Upper lobe of left lung (tissue), 6 donors: ENCODE measurements at regions not wholly inside any gene's neighbourhood (a gene's known extent, or its start where the extent isn't known, plus 50 kb on each side); places are given as distances from the start of the nearest gene placed in this dataset.
A peak's percentile ranks its signal among the peaks of the same experiment; 100 is the strongest.

Source experiments
- ATAC-seq, 2 donors: fragments of 200-7000 bp; cut with Tn5 transposase; one replicate each; pipeline ENCODE4 v1.9.1; 2022; ENCODE audit warnings: mild to moderate bottlenecking in 2 of 2, moderate library complexity in 2 of 2; ENCODE audit not compliant: low FRiP score in 2 of 2
- DNase-seq, 2 donors: peaks; one replicate each; pipeline ENCODE4 v3.0.0-alpha.2; 2019 to 2020
- H3K27ac ChIP-seq, 4 donors: fragments of 200-600 bp; sonication (generic); one replicate each; pipeline ENCODE4 v1.5.1; 2016 to 2019
- H3K27me3 ChIP-seq, 4 donors: fragments of 200-600 bp; sonication (generic); one replicate each; pipeline ENCODE4 v1.5.1; 2017 to 2019
- H3K36me3 ChIP-seq, 4 donors: fragments of 200-600 bp; sonication (generic); one replicate each; pipeline ENCODE4 v1.5.1; 2016 to 2019
- H3K4me1 ChIP-seq, 4 donors: fragments of 200-600 bp; sonication (generic); one replicate each; pipeline ENCODE4 v1.5.1; 2018 to 2019
- H3K4me3 ChIP-seq, 4 donors: fragments of 200-600 bp; sonication (generic); one replicate each; pipeline ENCODE4 v1.5.1; 2017 to 2019; ENCODE audit warnings: mild to moderate bottlenecking in 2 of 4, moderate library complexity in 1 of 4
- H3K9me3 ChIP-seq, 4 donors: fragments of 200-600 bp; sonication (generic); one replicate each; pipeline ENCODE4 v1.5.1; 2018 to 2019
- EP300 ChIP-seq, 4 donors: sonication (generic); formaldehyde crosslinking; IDR thresholded peaks; one replicate each; pipeline ENCODE4 v1.5.1; 2017; ENCODE audit warnings: antibody characterized with exemption in 4 of 4, control low read depth in 2 of 4
- POLR2A ChIP-seq, 4 donors: fragments of 450-650 bp; IDR thresholded peaks; one replicate each; pipeline ENCODE4 v1.5.1; 2016 to 2017; ENCODE audit warnings: antibody characterized with exemption in 4 of 4, mild to moderate bottlenecking in 2 of 4
- POLR2AphosphoS5 ChIP-seq, 2 donors: sonication (generic); formaldehyde crosslinking; IDR thresholded peaks; one replicate each; pipeline ENCODE4 v1.5.1; 2017; ENCODE audit warnings: antibody characterized with exemption in 2 of 2
- WGBS, 2 donors: methylation state at CpG; one replicate each; pipeline ENCODE4 v1.1.5; 2017 to 2018; 5-methylcytosine and 5-hydroxymethylcytosine counted together
- TF ChIP-seq, protein P1 (sequence below), 6 experiments: fragments of 450-650 bp in 4 of 6; fragments of 200-600 bp in 2 of 6; sonication (generic) in 2 of 6; IDR thresholded peaks; one replicate each; pipeline ENCODE4 v1.5.1; 2016 to 2019; ENCODE audit warnings: antibody characterized with exemption in 6 of 6
- donor health status: DM: no; HTN: no; CAD: no; lungs with moderate emphysema.
- donor health status: DM: no; HTN: yes; CAD: no; lungs with severe emphysema.

DNA sequence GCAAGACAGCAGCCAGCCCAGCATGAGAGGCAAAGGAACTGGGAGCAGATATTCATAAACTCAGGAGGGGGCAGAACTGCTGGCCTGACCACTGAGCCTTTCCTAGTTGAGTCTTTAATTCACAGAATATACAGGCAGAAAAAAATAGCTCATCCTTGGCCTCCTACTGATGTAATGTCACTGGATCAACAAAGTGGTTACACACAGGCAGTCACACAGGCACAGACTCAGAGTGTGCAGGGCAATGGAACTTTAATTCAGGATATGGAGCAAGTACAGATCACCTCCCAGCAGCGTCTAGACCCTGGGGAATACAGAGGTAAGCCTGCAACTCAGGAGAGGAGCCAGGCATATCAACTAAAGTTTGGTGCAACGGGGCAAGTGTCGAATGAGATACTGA, 75.4 kb downstream of the TNP1 start:
- no peak overlapping the region for H3K4me3 ChIP-seq
- no peaks in the 10 kb centered on the region for H3K9me3 ChIP-seq
- H3K4me1 ChIP-seq = no peaks in the 10 kb centered on the region
- H3K27me3 ChIP-seq = no peaks in the 10 kb centered on the region
- DNase-seq (no peak), ATAC-seq (no peak)
- no peak for TF ChIP-seq POLR2AphosphoS5 (IDR thresholded peaks at IDR 0.05)
- TF ChIP-seq POLR2A (IDR thresholded peaks at IDR 0.05) = no peak
- TF ChIP-seq, protein P1, sequence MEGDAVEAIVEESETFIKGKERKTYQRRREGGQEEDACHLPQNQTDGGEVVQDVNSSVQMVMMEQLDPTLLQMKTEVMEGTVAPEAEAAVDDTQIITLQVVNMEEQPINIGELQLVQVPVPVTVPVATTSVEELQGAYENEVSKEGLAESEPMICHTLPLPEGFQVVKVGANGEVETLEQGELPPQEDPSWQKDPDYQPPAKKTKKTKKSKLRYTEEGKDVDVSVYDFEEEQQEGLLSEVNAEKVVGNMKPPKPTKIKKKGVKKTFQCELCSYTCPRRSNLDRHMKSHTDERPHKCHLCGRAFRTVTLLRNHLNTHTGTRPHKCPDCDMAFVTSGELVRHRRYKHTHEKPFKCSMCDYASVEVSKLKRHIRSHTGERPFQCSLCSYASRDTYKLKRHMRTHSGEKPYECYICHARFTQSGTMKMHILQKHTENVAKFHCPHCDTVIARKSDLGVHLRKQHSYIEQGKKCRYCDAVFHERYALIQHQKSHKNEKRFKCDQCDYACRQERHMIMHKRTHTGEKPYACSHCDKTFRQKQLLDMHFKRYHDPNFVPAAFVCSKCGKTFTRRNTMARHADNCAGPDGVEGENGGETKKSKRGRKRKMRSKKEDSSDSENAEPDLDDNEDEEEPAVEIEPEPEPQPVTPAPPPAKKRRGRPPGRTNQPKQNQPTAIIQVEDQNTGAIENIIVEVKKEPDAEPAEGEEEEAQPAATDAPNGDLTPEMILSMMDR (IDR thresholded peaks at IDR 0.05) = no peak
- TF ChIP-seq EP300 (IDR thresholded peaks at IDR 0.05) = no peak
- no peak overlapping the region for H3K27ac ChIP-seq
- 86 to 88% methylated on average over 3 of the region's 3 CpGs for whole genome bisulfite sequencing, 2 donors
- no peaks in the 10 kb centered on the region for H3K36me3 ChIP-seq

DNA sequence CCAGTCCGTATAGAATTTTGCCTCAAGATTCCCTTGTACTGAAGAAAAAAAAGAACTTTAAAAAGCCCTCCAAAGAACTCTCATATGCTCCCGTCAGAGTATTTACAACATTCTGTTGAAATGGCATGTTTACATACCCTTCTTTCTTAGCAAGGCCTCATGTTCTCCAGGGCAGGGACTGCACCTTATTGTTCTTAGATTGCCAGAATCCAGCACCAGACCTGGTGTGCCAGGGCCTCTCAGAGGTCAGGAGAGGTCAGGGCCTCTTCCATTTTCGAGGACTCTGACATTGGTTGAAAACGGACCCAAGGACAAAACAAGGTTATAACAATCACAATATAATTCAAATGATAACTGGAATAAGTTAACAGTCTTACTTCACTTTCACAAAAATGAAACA, 78.2 kb downstream of the TNP1 start:
- no peaks in the 10 kb centered on the region for H3K36me3 ChIP-seq
- no peaks in the 10 kb centered on the region for H3K9me3 ChIP-seq
- H3K27me3 ChIP-seq = no peaks in the 10 kb centered on the region
- ATAC-seq = no peak
- WGBS, 2 donors = 56 to 84% methylated on average over 4 of the region's 4 CpGs
- no peak overlapping the region for H3K27ac ChIP-seq
- TF ChIP-seq, protein P1 (IDR thresholded peaks at IDR 0.05) = no peak
- TF ChIP-seq EP300 (IDR thresholded peaks at IDR 0.05) (no peak), POLR2AphosphoS5 (IDR thresholded peaks at IDR 0.05) (no peak), POLR2A (IDR thresholded peaks at IDR 0.05) (no peak)
- no peak overlapping the region for H3K4me3 ChIP-seq
- no peak for DNase-seq
- H3K4me1 ChIP-seq = no peaks in the 10 kb centered on the region

DNA sequence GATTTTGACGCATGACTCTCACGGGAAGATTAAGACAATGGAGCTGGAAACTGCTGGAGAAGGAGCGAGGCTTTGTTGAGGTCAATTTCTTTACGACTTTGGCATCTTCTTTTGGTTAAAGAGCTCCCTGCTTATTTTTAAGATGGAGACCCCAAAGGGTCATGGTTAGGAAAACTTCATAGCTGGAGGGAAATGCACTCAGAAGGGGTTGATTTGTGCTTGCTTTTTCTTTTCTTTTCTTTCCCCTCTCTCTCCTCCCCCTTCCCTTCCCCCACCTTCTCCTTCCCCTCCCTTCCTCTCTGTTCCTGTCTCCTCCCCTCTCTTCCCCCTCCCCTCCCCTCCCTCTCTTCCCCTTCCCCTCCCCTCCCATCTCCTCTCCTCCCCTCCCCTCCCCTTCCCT, 79.0 kb downstream of the TNP1 start:
- Histone ChIP-seq H3K4me3 (no peak overlapping the region), H3K36me3 (no peaks in the 10 kb centered on the region), H3K27me3 (no peaks in the 10 kb centered on the region), H3K9me3 (no peaks in the 10 kb centered on the region), H3K4me1 (no peaks in the 10 kb centered on the region), H3K27ac (no peak overlapping the region)
- TF ChIP-seq POLR2AphosphoS5 (IDR thresholded peaks at IDR 0.05) (no peak), POLR2A (IDR thresholded peaks at IDR 0.05) (no peak), EP300 (IDR thresholded peaks at IDR 0.05) (no peak)
- TF ChIP-seq, protein P1 (IDR thresholded peaks at IDR 0.05) = no peak
- DNase-seq (no peak), ATAC-seq (no peak)
- 94 to 96% methylated on average over 4 of the region's 4 CpGs for WGBS, 2 donors

DNA sequence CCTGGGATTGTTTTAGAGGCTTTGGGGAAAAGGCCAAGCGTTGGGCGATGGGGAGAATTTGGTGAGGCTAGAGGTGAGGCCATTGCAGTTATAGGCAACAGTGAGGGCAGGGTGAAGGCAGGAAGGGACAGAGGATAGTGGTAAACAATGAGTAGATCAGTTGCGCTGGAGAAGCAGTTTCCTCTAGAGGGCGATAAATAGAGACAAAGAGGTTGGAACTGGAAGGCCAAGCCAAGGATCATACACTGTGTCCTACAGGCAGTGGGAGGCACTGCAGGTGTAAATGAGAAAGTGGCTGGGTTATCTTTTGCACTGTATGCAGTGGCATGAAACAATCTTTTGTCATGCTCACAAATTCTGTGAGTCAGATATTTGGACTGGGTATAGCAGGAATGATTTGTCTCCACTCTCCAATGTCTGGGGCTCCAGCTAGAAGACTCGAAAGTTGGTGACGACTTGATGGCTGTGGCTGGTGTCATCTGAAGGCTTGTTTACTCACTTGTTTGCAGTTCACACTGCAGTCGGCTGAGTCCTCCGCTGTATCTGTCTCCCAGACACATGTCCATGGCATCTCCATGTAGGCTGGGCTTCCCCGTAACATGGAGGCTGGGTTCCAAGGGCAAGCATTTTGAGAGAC, 82.1 kb downstream of the TNP1 start:
- H3K4me3 ChIP-seq = no peak overlapping the region
- DNase-seq = no peak
- no peaks in the 10 kb centered on the region for H3K9me3 ChIP-seq
- H3K36me3 ChIP-seq = no peaks in the 10 kb centered on the region
- H3K4me1 ChIP-seq = no peaks in the 10 kb centered on the region
- no peak for TF ChIP-seq EP300 (IDR thresholded peaks at IDR 0.05)
- TF ChIP-seq, protein P1 (IDR thresholded peaks at IDR 0.05) = peak; percentile 34 to 64 (median 44)
- WGBS, 2 donors = 85 to 86% methylated on average over 9 of the region's 9 CpGs
- no peak for ATAC-seq
- no peaks in the 10 kb centered on the region for H3K27me3 ChIP-seq
- no peak overlapping the region for H3K27ac ChIP-seq
